Liver (tissue), 3 donors: ENCODE measurements at regions not wholly inside any gene's neighbourhood (a gene's known extent, or its start where the extent isn't known, plus 50 kb on each side); places are given as distances from the start of the nearest gene placed in this dataset.

Experiments
- JUND ChIP-seq, 2 donors: IDR thresholded peaks; 2 replicates each; pipeline ENCODE4 v1.6.1; 2016; ENCODE audit warnings: antibody characterized with exemption in 2 of 2
- TAF1 ChIP-seq: conservative IDR thresholded peaks from 2 replicates; pipeline ENCODE4 v1.6.1; 2016; ENCODE audit warnings: antibody characterized with exemption, mild to moderate bottlenecking
- YY1 ChIP-seq: IDR thresholded peaks from 2 replicates; pipeline ENCODE4 v1.6.1; 2016; ENCODE audit warnings: antibody characterized with exemption, mild to moderate bottlenecking
- TF ChIP-seq, protein P1 (sequence below): fragments of 150-350 bp; IDR thresholded peaks from 2 replicates; pipeline ENCODE4 v1.5.1; 2017; ENCODE audit warnings: improper control_type of control experiment, low read depth, low read length; ENCODE audit not compliant: missing input control
- TF ChIP-seq, protein P2 (sequence below): IDR thresholded peaks from 2 replicates; pipeline ENCODE4 v1.6.1; 2016; ENCODE audit warnings: antibody characterized with exemption
- donor health status: healthy.
- donor health status: healthy.

DNA sequence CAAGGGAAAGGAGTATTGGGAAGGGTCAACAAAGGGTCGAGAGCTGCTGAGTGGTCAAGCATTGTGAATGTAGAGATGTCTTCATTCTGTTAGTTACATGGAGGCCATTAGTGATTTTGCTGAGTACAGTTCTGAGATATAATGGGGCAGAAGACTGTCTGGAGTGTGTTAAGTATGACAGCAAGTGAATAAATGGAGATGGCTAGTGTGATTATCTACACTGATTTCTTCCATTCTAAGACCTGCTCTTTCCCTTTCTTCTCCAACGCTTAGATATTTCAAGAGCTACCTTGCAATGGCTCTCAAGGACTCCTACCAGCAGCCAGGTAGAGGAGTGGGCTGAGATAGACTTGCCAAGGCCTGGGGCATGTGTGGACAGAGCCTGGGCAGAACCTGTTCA lies 216.5 kb downstream of the MFSD1 start:
- no peak for TF ChIP-seq JUND (IDR thresholded peaks at IDR 0.05)
- no peak for TF ChIP-seq YY1
- TF ChIP-seq, protein P1, sequence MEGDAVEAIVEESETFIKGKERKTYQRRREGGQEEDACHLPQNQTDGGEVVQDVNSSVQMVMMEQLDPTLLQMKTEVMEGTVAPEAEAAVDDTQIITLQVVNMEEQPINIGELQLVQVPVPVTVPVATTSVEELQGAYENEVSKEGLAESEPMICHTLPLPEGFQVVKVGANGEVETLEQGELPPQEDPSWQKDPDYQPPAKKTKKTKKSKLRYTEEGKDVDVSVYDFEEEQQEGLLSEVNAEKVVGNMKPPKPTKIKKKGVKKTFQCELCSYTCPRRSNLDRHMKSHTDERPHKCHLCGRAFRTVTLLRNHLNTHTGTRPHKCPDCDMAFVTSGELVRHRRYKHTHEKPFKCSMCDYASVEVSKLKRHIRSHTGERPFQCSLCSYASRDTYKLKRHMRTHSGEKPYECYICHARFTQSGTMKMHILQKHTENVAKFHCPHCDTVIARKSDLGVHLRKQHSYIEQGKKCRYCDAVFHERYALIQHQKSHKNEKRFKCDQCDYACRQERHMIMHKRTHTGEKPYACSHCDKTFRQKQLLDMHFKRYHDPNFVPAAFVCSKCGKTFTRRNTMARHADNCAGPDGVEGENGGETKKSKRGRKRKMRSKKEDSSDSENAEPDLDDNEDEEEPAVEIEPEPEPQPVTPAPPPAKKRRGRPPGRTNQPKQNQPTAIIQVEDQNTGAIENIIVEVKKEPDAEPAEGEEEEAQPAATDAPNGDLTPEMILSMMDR = no peak
- TF ChIP-seq, protein P2, sequence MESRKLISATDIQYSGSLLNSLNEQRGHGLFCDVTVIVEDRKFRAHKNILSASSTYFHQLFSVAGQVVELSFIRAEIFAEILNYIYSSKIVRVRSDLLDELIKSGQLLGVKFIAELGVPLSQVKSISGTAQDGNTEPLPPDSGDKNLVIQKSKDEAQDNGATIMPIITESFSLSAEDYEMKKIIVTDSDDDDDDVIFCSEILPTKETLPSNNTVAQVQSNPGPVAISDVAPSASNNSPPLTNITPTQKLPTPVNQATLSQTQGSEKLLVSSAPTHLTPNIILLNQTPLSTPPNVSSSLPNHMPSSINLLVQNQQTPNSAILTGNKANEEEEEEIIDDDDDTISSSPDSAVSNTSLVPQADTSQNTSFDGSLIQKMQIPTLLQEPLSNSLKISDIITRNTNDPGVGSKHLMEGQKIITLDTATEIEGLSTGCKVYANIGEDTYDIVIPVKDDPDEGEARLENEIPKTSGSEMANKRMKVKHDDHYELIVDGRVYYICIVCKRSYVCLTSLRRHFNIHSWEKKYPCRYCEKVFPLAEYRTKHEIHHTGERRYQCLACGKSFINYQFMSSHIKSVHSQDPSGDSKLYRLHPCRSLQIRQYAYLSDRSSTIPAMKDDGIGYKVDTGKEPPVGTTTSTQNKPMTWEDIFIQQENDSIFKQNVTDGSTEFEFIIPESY = no peak
- no peak for TF ChIP-seq TAF1
